ENCODE measurements at regions not wholly inside any gene's neighbourhood (a gene's known extent, or its start where the extent isn't known, plus 50 kb on each side); places are given as distances from the start of the nearest gene placed in this dataset.
"Not testable (repeated sequence)": the region's sequence is repeated elsewhere in the genome, so short reads cannot be mapped to it uniquely, and the experiment has no call there.

GRCh38 chr1:206273104-206273503 is 69.8 kb downstream of the SRGAP2 start:
- TF ChIP-seq CTCF (IDR thresholded peaks at IDR 0.05 in 8 of 11, conservative IDR thresholded peaks at IDR 0.05 in 3 of 11); POLR2A (IDR thresholded peaks at IDR 0.05): not testable (repeated sequence)

All from spleen (tissue), 7 donors.